Neuronal stem cell (in vitro differentiated cells): ENCODE measurements at regions not wholly inside any gene's neighbourhood (a gene's known extent, or its start where the extent isn't known, plus 50 kb on each side); places are given as distances from the start of the nearest gene placed in this dataset.

Experiments
- DNase-seq: peaks from one replicate; pipeline ENCODE4 v3.0.0-alpha.2; 2013; ENCODE audit warnings: low spot score
- H2AFZ ChIP-seq: one replicate; pipeline ENCODE4 v1.6.1; 2013; ENCODE audit warnings: mild to moderate bottlenecking, low read length, inconsistent platforms
- H2AK5ac ChIP-seq: 2 replicates; pipeline ENCODE4 v1.6.1; 2013; ENCODE audit warnings: low read depth, mild to moderate bottlenecking, inconsistent platforms, low read length, moderate library complexity, mixed read lengths
- H2BK120ac ChIP-seq: 2 replicates; pipeline ENCODE4 v1.6.1; 2013; ENCODE audit warnings: low read depth, mild to moderate bottlenecking, inconsistent platforms, low read length, moderate library complexity, mixed read lengths
- H2BK12ac ChIP-seq: one replicate; pipeline ENCODE4 v1.6.1; 2013; ENCODE audit warnings: low read length, inconsistent platforms
- H2BK15ac ChIP-seq: 2 replicates; pipeline ENCODE4 v1.6.1; 2013; ENCODE audit warnings: mild to moderate bottlenecking, low read length, inconsistent platforms, mixed read lengths
- H2BK5ac ChIP-seq: one replicate; pipeline ENCODE4 v1.6.1; 2013; ENCODE audit warnings: inconsistent platforms, mild to moderate bottlenecking, low read length, moderate library complexity
- H3K14ac ChIP-seq: one replicate; pipeline ENCODE4 v1.6.1; 2013; ENCODE audit warnings: low read length, inconsistent platforms
- H3K18ac ChIP-seq: 2 replicates; pipeline ENCODE4 v1.6.1; 2013; ENCODE audit warnings: low read length, inconsistent platforms
- H3K23ac ChIP-seq: 2 replicates; pipeline ENCODE4 v1.6.1; 2013; ENCODE audit warnings: low read depth, mild to moderate bottlenecking, mixed read lengths, low read length, inconsistent platforms; ENCODE audit not compliant: poor library complexity
- H3K27ac ChIP-seq: replicated peaks from 3 replicates; pipeline ENCODE4 v1.5.1; 2013; ENCODE audit warnings: low read length, inconsistent platforms
- H3K27me3 ChIP-seq, 3 experiments: 2 replicates each; pipeline ENCODE4 v1.6.1; 2013; ENCODE audit warnings: low read length in 3 of 3, mild to moderate bottlenecking in 2 of 3, inconsistent platforms in 1 of 3, low read depth in 1 of 3, mixed read lengths in 1 of 3, moderate library complexity in 1 of 3; ENCODE audit not compliant: control insufficient read depth in 3 of 3, insufficient read depth in 3 of 3
- H3K36me3 ChIP-seq, 2 donors: replicated peaks in 1 of 2; 2 replicates each; pipeline ENCODE4 v1.6.1; 2013; ENCODE audit warnings: low read length in 2 of 2; ENCODE audit not compliant: control insufficient read depth in 2 of 2, insufficient read depth in 2 of 2
- H3K4ac ChIP-seq: 2 replicates; pipeline ENCODE4 v1.6.1; 2013; ENCODE audit warnings: inconsistent platforms, mild to moderate bottlenecking, low read length, moderate library complexity
- H3K4me1 ChIP-seq, 2 donors: 1 replicate in 1 of 2; 2 replicates in 1 of 2; pipeline ENCODE4 v1.6.1; 2013; ENCODE audit warnings: low read length in 2 of 2, low read depth in 1 of 2; ENCODE audit not compliant: control insufficient read depth in 2 of 2, insufficient read depth in 1 of 2
- H3K4me2 ChIP-seq: one replicate; pipeline ENCODE4 v1.6.1; 2013; ENCODE audit warnings: mild to moderate bottlenecking, low read length, inconsistent platforms; ENCODE audit not compliant: insufficient read depth, poor library complexity, severe bottlenecking
- H3K4me3 ChIP-seq, 2 donors: 2 replicates each; pipeline ENCODE4 v1.5.1; 2013; ENCODE audit warnings: low read length in 2 of 2, mild to moderate bottlenecking in 2 of 2, inconsistent platforms in 1 of 2, moderate library complexity in 1 of 2
- H3K79me1 ChIP-seq: one replicate; pipeline ENCODE4 v1.6.1; 2013; ENCODE audit warnings: low read depth, mild to moderate bottlenecking, inconsistent platforms, low read length, moderate library complexity
- H3K9ac ChIP-seq: one replicate; pipeline ENCODE4 v1.6.1; 2013; ENCODE audit warnings: mild to moderate bottlenecking, low read depth, low read length, inconsistent platforms; ENCODE audit not compliant: poor library complexity
- H3K9me3 ChIP-seq, 2 donors: replicated peaks in 1 of 2; 2 replicates each; pipeline versions ENCODE3 to v1.6.1; 2013; ENCODE audit warnings: low read length in 2 of 2, mild to moderate bottlenecking in 2 of 2, inconsistent platforms in 1 of 2, low read depth in 1 of 2, mixed read lengths in 1 of 2, moderate library complexity in 1 of 2; ENCODE audit not compliant: control insufficient read depth in 2 of 2, insufficient read depth in 1 of 2
- H4K8ac ChIP-seq: one replicate; pipeline ENCODE4 v1.6.1; 2013; ENCODE audit warnings: low read depth, mild to moderate bottlenecking, inconsistent platforms, low read length, moderate library complexity
- H4K91ac ChIP-seq: one replicate; pipeline ENCODE4 v1.6.1; 2013; ENCODE audit warnings: low read length, low read depth, mild to moderate bottlenecking, inconsistent platforms; ENCODE audit not compliant: poor library complexity
- WGBS, 2 donors: extraction: QIAGEN DNeasy Blood & Tissue Kit; methylation state at CpG; one replicate each; pipeline ENCODE4 v1.1.7; 2013; ENCODE audit warnings: missing lambda C conversion rate in 2 of 2, mixed read lengths in 1 of 2; ENCODE audit not compliant: insufficient read length in 2 of 2, insufficient replicate concordance in 1 of 2; ENCODE audit errors: extremely low coverage in 2 of 2; 5-methylcytosine and 5-hydroxymethylcytosine counted together

DNA sequence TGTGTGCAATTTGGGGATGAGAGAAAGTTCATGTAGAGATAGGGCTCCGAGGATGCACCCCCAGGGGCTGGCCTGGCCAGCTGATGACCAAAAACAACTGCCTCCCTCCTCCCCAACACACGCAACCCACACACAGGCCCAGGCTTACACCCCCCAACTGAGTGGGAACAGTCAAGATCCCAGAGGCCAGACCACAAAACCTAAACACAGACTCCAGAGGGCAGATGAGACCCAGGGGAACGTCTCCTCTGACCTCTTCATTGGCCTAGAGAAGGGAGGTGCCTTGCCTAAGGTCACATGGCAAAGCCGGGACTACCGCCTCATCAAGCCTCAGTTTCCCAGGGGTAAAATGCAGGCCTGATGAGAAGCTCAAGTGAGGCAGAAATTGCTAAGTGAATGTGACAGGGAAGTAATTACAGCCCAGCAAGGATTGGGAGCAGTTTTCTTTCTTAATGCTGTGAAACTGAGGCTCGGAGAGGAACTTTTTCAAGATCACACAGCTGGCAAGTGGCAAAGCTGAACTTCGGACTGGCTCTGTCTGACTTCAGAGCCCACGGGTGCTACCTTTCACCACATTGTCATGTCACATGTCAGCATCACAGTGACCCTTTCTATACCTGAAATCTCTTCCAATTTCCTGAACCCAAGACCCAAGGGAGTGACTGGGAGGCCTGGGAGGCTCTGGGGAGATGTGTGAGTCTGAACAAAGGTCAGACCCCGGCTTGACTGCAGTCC, 69.9 kb upstream of the WNT11 start:
- Histone ChIP-seq H3K27me3 (peaks cover 0 to 11% (median 0%) of the 10 kb centered on the region in 3 experiments), H4K8ac (no peak overlapping the region), H2AFZ (no peak overlapping the region), H3K9ac (no peak overlapping the region), H2BK120ac (no peak overlapping the region), H2BK15ac (no peak overlapping the region), H3K4me1 (peaks cover 3 to 6% of the 10 kb centered on the region in 2 donors), H2BK5ac (no peak overlapping the region), H3K79me1 (no peaks in the 10 kb centered on the region), H2BK12ac (no peak overlapping the region), H3K4me3 (no peak overlapping the region), H4K91ac (no peak overlapping the region), H3K9me3 (peaks cover 0 to 8% of the 10 kb centered on the region in 2 donors), H3K4me2 (no peak overlapping the region), H3K4ac (no peak overlapping the region), H3K14ac (no peak overlapping the region), H3K18ac (peak overlapping the region; percentile 2), H3K36me3 (no peaks in the 10 kb centered on the region), H2AK5ac (no peak overlapping the region), H3K23ac (no peak overlapping the region), H3K27ac (no peak overlapping the region)
- no CpG with 5 or more reads among the region's 9 CpGs for WGBS, 2 donors
- DNase-seq, result no peak

GRCh38 chr11:76275446-76275845, 69.1 kb upstream of the WNT11 start:
- H2AFZ ChIP-seq, result no peak overlapping the region
- no peak overlapping the region for H2AK5ac ChIP-seq
- H3K27ac ChIP-seq, result no peak overlapping the region
- no peak overlapping the region for H4K8ac ChIP-seq
- H3K18ac ChIP-seq, result peak overlapping the region; percentile 54
- H3K23ac ChIP-seq, result peak overlapping the region; percentile 70
- H3K4me2 ChIP-seq, result no peak overlapping the region
- no peak overlapping the region for H2BK12ac ChIP-seq
- H2BK15ac ChIP-seq, result peak overlapping the region; percentile 38
- no peak overlapping the region for H3K14ac ChIP-seq
- peaks cover 0 to 9% (median 0%) of the 10 kb centered on the region in 3 experiments for H3K27me3 ChIP-seq
- no peak for DNase-seq
- no peak overlapping the region for H2BK120ac ChIP-seq
- H3K4me1 ChIP-seq, result peaks cover 3 to 6% of the 10 kb centered on the region in 2 donors
- H3K9me3 ChIP-seq, result peaks cover 0 to 8% of the 10 kb centered on the region in 2 donors
- no peak overlapping the region for H3K4me3 ChIP-seq
- H3K9ac ChIP-seq, result no peak overlapping the region
- no peaks in the 10 kb centered on the region for H3K36me3 ChIP-seq
- peak overlapping the region; percentile 85 for H4K91ac ChIP-seq
- H3K4ac ChIP-seq, result no peak overlapping the region
- H3K79me1 ChIP-seq, result no peaks in the 10 kb centered on the region
- WGBS, 2 donors, result no CpG with 5 or more reads among the region's 7 CpGs
- H2BK5ac ChIP-seq, result no peak overlapping the region

- Histone ChIP-seq H2BK15ac (no peak overlapping the region), H4K91ac (no peak overlapping the region), H2BK120ac (no peak overlapping the region), H3K23ac (no peak overlapping the region), H3K18ac (no peak overlapping the region), H3K27ac (no peak overlapping the region), H2AK5ac (peak overlapping the region; percentile 29), H3K4me1 (no peaks in the 10 kb centered on the region), H4K8ac (no peak overlapping the region), H2AFZ (no peak overlapping the region), H3K36me3 (no peaks in the 10 kb centered on the region), H2BK5ac (no peak overlapping the region), H3K4me3 (no peak overlapping the region), H3K9ac (no peak overlapping the region), H2BK12ac (no peak overlapping the region), H3K4me2 (no peak overlapping the region), H3K4ac (no peak overlapping the region), H3K79me1 (no peaks in the 10 kb centered on the region), H3K14ac (no peak overlapping the region), H3K9me3 (peaks cover 0 to 8% of the 10 kb centered on the region in 2 donors), H3K27me3 (no peaks in the 10 kb centered on the region)
- WGBS, 2 donors, result no CpG with 5 or more reads among the region's 9 CpGs
- no peak for DNase-seq
Measured at GRCh38 chr11:76271068-76271467, 64.8 kb upstream of the WNT11 start.

- H4K91ac ChIP-seq, result no peak overlapping the region
- H3K23ac ChIP-seq, result no peak overlapping the region
- H3K9ac ChIP-seq, result no peak overlapping the region
- no peak overlapping the region for H2AFZ ChIP-seq
- H2BK15ac ChIP-seq, result no peak overlapping the region
- no CpG with 5 or more reads among the region's 1 CpG for WGBS, 2 donors
- no peak overlapping the region for H2BK12ac ChIP-seq
- no peak overlapping the region for H2BK120ac ChIP-seq
- no peak overlapping the region for H3K4me3 ChIP-seq
- H3K36me3 ChIP-seq, result no peaks in the 10 kb centered on the region
- H2BK5ac ChIP-seq, result no peak overlapping the region
- no peak overlapping the region for H3K18ac ChIP-seq
- peaks cover 0 to 8% of the 10 kb centered on the region in 2 donors for H3K9me3 ChIP-seq
- no peaks in the 10 kb centered on the region for H3K4me1 ChIP-seq
- no peak overlapping the region for H3K4me2 ChIP-seq
- H3K27ac ChIP-seq, result no peak overlapping the region
- H3K27me3 ChIP-seq, result no peaks in the 10 kb centered on the region
- no peak overlapping the region for H3K14ac ChIP-seq
- no peaks in the 10 kb centered on the region for H3K79me1 ChIP-seq
- no peak for DNase-seq
- H2AK5ac ChIP-seq, result no peak overlapping the region
- H3K4ac ChIP-seq, result no peak overlapping the region
- H4K8ac ChIP-seq, result no peak overlapping the region
Measured at GRCh38 chr11:76270389-76270788, 64.1 kb upstream of the WNT11 start.
